HG02610 (cell line): ENCODE measurements at regions not wholly inside any gene's neighbourhood (a gene's known extent, or its start where the extent isn't known, plus 50 kb on each side); places are given as distances from the start of the nearest gene placed in this dataset.

ENCODE experiments used
- ATAC-seq: cut with Tn5 transposase; IDR thresholded peaks from one replicate; pipeline ENCODE4 v1.9.1; 2021; ENCODE audit warnings: mild to moderate bottlenecking, moderate library complexity; ENCODE audit not compliant: unreplicated experiment

DNA sequence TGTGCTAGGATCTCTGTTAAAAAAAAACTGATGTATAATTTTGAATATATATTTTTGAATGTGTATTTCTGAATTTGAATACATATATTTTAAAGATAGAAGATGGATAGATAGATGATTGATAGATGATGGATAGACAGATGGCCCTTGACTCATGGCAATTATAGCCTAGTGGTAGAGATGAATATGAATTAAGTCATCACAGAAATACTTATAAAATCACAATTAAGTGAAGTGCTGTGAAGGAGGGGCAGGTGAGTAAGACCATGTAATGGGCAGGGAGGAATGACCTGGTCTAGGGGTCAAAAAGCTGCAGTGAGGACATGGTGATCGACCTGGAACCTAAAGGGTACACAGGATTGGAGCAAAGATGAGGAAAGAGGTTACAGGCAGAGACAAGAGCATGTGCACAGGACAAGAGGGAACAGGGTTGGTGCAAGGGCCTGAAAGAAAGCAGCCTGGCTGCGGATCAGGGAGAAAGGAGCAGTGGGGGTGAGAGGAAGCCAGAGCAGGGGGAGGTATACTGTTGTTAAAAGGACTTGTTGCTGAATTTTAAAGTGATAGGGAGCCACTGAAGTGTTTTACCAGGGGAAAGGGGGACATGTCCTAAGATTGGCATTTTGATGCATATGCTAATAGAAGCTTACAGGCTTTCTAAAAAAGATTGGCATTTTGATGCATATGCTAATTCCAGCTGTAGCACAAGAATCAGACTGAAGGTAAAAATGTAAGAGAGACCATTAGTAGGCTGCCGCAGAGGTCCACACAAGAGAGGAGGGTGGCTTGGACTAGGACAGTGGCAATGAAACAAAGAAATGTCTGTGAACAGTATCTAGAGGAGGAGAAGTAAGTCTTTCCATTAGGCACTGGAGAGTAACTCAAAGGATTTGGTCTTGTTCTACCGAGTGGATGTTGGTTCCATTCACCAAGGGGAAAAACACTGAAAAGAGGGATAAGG, 527.8 kb downstream of the AGTPBP1 start:
- ATAC-seq, result no peak

DNA sequence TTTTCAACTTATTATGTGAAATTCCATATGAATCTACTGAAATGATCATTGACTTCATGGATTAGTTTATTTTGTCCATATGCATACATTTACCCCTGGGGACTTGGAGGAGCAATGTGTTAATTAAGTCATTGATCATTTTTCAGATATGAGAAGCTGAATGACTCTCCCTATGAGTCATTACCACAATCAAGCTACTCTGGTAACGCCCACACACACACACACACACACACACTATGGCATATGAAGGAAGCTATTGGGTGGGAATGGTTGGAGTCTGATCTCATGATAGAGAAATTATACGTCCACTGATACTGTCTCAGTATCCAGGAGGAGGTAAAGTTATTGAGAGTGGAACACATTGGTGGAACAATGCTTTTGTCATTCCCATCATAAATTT, 528.9 kb downstream of the AGTPBP1 start:
- no peak for ATAC-seq

DNA sequence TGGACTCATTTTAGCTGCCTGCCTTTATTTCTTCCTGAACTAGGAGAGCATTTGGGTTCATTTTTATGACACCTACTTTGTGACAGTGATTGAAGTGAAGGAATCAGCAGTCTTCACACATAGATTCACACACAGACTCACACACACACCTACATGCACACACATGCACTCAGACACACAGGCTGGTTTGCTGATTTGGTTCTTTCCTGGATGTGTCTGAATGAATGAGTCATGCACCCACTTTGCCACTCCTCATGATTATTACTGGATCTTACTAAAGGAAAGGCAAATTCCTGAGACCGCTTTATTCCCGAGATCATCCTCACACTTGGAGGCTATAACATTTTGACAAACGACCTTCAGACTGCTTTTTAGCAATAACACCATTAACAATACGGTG, 529.5 kb downstream of the AGTPBP1 start:
- ATAC-seq, result no peak

DNA sequence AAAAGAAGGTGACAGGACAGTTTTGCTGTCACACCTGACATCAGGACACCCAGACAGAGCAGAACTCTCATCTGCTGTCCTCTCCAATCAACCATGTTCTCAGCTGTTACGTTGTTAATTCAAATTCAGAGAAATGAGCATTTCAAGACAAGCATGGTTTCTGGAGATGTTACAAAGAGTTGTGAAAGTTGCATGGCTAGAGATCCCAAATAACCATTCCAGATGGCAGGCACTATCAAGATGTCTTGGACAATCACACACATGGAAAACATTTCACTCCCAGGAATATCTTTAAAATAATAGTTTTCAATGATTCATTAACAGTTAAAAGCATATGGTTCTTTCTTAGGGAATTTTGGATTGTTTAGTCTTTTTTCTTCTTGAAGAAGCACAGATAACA, 533.1 kb downstream of the AGTPBP1 start:
- no peak for ATAC-seq

DNA sequence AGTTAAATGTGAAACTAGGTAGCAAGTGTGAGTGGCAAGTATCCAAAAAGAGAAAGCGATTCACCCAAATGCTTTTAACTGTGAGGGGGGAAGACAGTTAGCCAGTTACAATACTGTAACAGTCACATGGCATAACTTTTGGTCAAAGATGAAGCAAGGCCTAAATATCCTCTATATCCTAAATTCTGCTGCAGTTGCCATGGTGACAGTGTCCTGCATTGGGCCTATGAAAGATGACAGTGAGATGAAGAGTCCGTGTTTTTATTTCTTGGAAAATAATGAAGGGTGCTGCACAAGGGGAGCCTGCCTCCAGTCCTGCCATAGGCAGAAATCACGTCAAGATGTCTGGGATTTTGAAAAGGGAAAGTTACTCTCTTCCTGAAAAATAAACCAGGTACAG, 534.6 kb downstream of the NTRK2 start:
- no peak for ATAC-seq

DNA sequence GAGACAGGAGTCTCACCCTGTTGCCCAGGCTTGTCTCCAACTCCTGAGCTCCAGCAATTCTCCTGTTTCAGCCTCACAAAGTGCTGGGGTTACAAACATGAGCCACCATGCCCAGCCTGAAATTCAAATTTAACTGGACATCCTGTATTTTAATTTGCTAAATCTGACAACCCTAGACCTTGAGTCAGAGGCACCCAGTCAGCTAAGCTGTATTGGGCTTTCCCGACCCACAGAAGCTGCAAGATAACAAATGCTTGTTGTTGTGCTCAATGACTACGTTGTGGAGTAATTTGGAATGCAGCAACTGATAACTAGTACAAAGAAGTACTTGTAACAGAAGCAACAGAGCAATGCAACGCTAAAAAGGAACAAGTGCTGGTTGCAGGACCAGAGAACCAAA, 533.1 kb downstream of the NTRK2 start:
- no peak for ATAC-seq

DNA sequence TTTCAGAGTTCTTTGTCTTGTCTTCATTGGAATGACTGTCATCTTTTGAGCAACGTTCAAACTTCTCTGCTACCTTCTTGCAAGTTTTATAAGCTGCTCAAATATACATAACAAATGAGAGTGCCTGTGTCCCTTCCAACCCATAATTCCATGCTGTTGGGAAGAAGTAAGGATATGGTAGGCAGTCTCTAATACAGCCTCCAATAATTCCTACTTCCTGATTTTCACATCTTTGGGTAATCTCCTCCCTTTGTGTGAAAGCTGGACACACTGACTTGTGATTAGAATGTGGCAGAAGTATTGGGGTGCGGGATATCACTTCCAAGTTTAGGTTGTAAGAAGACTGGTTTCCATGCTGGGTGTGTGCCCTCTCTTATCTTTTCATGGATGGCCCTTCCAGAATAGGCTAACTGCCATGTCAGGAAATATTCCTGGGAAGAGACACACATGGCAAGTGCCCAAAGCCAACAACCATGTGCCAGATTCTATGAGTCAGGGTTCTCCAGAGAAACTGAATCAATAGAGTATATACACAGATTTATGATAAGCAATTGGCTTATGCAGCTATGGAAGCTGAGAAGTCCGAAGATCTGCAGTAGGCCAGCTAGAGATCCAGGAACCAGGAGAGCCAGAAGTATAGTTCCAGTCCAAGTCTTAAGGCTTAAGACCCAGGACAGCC, 531.3 kb downstream of the NTRK2 start:
- ATAC-seq, result no peak

DNA sequence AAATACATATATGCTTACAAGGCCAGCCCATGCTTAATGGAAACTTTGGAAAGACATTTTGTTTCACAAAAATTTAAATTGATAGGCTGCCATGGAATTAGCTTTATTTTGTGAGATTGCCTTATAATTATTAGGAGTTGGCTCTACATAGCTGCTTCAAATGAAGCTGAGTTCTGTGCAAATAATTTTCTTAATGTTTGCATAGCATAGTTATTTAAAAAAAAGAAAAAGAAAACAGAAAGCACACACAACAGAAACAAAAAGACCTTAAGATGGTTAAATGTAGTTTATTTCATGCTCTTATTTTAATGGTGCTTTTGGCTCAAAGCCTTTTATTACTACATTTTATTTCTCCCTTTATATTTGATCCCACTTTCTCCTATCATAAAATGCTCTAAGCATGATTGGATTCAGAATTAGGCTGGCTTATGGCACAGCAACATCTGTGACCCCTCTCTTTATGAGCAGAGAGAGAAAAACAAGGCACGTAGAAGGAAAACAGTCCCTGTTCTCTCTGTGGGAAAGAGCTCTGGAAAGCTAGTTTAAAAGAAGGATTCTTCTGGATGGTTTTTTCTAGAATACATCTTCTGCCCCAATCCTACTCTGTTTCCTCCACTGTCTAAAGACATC, 530.5 kb downstream of the NTRK2 start:
- ATAC-seq, result no peak

DNA sequence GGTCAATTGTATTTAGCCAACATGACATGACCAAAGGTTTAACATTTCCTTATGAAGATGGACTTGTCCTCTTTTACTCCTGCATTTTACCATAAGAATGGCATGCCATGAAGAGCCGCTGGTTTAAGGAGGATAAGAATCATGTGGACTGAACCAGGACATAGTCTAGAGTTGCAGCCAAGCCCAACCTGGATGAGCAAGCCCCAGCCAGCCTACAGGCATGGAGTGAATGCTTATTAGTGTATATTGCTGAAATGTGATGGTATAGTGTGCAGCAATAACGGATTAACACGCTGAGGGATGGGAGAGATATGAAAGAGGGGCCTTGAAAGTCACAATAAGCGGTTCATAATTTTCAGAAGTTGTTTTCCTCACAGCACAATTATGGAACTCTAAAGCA, 523.2 kb downstream of the NTRK2 start:
- ATAC-seq, result no peak

DNA sequence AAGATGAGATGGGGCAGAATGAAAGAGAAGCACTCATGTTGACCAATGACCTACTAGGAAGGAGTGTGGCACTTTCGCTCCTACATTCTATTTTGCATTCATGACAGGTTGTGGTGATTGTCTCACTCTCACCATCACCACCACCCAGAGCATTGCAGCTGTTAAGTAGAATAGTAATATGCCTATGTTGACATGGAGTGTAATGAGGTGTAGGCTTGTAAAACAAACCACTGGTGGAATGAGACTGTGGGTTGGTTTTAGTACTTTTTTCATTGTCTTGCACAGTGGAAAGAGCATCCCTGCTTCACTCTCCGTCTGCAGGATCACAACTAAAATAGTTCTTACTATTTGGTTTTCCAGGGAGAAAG, 516.7 kb downstream of the NTRK2 start:
- no peak for ATAC-seq

DNA sequence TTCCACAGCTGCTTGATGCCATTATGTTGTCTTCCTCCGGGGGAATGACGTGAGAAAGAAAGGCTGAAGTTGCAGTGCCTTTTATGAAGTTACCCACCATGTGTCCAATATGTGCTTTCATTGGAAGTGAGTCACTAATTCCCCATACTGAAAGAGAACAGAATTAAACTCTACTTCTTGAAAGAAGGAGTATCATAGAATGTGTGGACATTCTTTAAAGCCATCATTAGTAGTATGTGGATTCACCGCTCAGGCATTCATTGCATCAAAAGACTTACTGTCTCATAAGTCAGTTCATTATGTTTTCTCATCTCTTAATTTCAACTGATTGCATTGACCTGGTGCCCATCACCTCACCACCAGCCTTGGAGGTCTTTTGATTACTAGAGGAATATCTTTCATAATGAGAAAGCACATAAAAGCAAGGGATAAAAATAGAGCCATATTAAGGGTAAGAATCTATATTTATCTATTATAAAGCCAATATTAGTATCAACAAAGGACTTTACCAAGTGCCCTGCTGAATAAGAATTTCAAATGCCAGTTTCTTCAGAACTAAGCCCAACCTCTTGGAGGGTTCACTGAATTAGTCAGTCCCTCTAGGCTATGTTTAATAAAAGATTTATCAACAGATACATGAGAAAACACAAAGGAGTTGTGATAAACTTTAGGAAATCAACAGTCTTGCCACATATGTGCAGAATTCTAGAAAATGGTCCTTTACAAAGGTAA, 516.1 kb downstream of the NTRK2 start:
- no peak for ATAC-seq

DNA sequence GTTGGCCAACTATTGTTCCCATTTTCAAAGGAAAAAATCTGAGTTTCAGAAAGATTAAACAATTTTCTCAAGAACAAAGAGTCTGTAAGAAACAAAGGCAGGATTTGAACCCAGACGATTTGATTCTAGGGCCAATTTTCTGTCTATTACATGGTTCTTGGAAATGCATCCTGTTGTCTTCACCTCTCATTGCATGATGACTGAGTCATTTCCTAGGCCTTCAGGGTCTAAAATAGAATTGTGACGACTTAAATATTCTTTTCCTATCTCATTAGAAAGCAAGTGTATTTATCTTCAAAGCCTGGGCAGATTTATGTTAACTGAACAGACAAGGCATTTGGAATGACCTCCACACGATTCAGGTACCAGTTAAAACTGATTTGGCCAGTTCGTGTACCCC, 512.9 kb downstream of the NTRK2 start:
- no peak for ATAC-seq

DNA sequence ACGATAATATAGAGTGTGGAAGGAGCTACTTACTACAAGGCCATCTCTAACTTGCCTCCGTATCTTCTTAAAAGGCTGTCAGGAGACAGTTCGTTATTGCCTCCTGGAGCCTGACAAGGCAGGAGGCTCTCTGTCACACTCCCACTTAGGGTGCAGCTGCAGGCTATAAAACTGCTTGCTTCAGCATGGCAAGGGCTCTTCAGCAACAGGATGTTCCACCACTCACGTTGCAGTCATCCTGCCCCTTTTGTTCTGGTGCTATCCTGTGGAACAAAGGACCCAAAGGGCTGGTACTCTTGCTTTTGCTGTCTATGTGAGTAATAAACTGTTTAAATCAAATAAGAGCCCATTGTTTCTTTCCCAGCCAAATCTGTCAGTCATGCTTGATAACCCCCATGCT, 508.9 kb downstream of the NTRK2 start:
- no peak for ATAC-seq

DNA sequence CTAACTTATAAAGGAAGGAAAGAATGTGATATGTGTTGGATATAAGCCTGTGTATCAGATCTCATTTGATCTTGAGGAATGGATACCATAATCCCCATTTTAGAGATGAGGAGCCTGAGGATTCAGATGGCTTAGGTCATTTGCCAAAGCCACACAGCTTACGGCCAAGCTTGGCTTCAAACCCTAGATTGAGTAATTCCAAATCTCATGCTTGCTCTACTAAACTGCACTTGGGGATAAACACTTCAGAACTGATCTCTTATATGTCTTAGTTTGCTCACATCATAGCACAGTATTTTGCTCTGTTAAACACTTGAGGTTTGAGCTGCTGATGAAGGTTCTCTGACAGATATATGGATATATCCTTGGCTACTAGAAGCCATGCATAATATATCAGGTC, 504.4 kb downstream of the NTRK2 start:
- ATAC-seq, result no peak

DNA sequence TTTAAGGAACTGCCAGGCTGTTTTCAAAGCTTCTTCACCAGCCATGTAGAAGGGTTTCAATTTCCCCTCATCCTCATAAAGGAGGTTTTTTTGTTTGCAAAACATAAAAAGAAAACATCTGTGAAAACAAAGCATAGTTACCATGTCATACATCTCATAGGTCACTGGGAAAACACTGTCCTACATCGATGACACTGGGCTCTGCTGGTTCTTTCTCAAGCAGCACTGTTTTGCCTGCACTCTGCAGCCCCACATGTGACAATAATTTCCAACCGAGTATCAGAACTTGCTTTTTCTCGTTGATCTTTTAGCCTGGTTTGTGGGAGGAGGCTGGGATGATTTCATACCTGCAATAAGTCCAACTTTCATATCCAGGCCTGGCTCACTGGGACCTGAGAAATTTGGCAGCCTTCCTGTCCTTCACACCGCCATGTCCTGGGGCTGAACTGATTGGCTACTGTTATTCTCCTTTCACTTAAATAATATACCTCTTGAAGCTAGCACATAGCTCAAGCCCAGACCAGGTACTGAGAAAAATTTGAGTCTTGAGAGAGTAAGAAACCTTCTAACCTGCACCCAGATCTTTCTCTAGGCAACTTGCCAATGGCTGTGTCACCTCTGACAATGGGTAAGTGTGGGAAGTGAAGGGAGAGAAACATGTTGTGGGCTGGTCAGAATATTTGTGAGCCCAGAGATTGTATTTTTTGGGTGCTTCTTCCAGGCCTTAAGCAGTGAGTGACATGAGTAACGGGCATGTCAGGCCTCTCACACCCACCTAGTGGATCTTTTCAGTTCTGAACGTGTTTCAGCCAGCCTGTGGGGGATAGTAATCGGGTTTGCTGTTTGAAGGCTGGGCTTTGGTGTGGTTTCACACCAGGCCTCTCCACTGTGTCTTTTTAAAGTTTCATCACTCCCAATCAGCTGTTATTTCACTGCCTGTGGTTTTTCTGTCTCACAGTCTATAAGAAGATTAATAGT, 502.8 kb downstream of the NTRK2 start:
- ATAC-seq, result no peak

DNA sequence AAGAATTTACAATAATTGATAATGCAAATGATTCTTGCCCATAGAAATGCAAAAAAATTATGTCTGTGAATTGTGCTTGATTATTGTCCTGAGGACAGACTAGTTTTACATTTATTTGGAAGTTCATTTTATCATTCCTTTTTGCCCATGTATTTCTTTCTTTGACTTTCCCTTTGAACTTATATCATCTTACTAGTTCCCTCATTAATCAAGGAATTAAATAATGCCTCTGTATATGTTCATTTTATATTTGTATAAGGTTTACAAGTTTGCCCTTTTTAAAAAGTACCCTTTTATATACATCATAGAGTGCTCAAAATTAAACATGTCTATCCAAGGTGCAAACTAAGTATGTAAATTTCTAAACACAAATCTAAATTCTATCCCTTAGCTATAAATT, 501.6 kb downstream of the NTRK2 start:
- no peak for ATAC-seq

DNA sequence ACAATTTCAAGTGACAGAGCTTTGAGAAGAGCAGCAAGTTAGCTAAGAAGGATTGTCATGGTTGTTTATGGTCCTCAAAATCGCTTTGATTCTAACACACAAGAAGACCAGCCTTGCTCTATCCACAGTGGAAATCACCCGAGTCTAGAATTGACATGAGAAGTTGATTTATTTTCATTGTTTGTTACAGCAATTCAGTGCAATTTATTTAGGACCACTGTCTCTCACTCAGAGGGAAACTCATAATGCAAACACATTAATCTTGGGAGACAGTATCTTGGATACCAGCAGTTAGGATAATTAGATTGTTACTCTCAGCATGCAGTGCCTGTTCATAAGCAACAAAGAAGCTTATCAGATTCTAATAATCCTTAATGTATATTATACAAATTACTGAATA, 498.9 kb downstream of the NTRK2 start:
- no peak for ATAC-seq

DNA sequence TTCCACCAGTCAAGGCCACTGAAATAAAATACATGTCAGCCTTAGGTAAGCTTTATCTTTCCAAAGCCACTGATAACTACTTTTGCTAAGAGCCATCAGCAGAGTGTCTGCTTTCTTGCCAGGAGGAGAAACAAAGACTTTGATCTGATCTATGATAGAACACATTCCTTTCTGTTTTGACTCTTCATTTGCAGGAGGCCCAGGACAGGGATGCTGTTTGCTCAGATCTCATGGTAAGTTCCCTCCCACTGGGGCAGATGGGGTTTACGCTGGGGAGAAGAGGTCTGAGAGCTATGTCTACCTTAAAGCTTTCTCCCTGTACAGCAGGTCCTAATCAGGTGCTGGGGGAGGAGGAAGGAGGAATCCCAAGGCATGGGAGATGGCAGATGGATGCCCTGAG, 497.6 kb downstream of the NTRK2 start:
- no peak for ATAC-seq

DNA sequence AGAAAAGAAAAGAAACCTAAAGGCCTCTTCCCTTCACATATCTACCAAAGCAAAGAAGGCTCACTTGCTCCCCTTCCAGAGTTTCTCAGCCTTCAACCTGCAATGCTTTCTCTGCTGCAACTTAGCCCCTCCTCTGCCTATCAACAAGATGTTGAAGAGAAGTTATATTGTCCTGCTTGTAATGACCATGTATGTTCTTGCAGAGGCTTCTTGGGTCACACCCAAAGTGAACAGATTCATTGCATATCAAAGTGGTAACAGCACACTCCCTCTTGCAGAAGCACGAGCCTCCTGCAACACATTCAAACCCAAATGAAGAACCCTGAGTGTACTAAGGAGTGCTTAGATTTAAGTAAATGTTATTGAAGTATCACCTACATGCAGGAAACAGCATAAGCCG, 494.3 kb downstream of the NTRK2 start:
- ATAC-seq, result no peak

DNA sequence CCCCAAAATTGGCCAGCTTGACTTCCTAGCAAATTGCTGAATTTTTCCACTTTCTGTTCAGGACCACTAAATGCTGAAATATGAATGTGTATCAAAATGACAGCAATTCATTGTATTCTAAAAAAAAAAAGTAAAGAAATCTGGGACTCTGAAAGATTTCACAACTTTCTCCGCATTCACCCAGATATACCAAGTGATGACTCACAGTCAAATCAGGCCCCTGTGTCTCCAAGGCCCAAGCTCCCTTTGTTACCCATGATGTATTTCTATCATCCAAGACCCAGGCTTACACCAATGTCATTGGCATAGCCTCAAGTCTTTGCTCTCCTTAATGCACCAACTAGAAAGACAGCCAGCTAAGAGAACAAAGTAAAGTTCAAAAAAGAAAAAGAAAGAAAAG, 493.9 kb downstream of the NTRK2 start:
- ATAC-seq, result no peak
